ENCODE measurements at regions not wholly inside any gene's neighbourhood (a gene's known extent, or its start where the extent isn't known, plus 50 kb on each side); places are given as distances from the start of the nearest gene placed in this dataset.

GRCh38 chr11:131109790-131110189, 193.5 kb upstream of the SNX19 start:
- TF ChIP-seq CTCF (IDR thresholded peaks at IDR 0.05) (no peak), TCF7L2 (IDR thresholded peaks at IDR 0.05; ENCODE audit: low read depth, low read length) (no peak), POLR2AphosphoS5 (IDR thresholded peaks at IDR 0.05; ENCODE audit: low read depth, low read length) (no peak), REST (IDR thresholded peaks at IDR 0.05; ENCODE audit: insufficient read depth in 1 of 2, low read depth in 2 of 2, low read length in 1 of 2) (no peak)
